ENCODE measurements at regions not wholly inside any gene's neighbourhood (a gene's known extent, or its start where the extent isn't known, plus 50 kb on each side); places are given as distances from the start of the nearest gene placed in this dataset.

DNA sequence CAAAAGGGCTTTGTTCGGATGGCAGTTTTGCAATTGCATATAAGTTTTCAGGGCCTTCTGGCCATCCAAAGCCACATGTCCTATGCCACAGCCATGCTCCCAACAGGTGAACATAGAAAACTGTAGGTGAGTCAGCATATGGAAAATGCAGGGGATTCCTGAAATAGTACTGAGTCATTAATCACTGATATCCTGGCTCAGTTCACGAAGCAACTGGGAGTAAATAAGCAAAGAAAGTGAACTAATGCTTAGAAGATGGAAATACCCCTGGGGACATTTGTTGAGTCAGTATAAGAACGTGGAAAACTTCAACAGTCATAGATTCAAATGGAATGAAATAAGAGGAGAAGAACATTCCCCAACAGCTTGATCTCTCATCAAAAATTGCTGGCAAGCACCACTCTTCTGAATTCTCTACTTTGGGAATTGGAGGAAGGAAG, 148.9 kb upstream of the RUNX1 start:
- no peak for TF ChIP-seq POLR2A (IDR thresholded peaks at IDR 0.05)
- TF ChIP-seq, protein P1, sequence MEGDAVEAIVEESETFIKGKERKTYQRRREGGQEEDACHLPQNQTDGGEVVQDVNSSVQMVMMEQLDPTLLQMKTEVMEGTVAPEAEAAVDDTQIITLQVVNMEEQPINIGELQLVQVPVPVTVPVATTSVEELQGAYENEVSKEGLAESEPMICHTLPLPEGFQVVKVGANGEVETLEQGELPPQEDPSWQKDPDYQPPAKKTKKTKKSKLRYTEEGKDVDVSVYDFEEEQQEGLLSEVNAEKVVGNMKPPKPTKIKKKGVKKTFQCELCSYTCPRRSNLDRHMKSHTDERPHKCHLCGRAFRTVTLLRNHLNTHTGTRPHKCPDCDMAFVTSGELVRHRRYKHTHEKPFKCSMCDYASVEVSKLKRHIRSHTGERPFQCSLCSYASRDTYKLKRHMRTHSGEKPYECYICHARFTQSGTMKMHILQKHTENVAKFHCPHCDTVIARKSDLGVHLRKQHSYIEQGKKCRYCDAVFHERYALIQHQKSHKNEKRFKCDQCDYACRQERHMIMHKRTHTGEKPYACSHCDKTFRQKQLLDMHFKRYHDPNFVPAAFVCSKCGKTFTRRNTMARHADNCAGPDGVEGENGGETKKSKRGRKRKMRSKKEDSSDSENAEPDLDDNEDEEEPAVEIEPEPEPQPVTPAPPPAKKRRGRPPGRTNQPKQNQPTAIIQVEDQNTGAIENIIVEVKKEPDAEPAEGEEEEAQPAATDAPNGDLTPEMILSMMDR (IDR thresholded peaks at IDR 0.05): no peak
